CD4-positive, alpha-beta T cell (primary cell): ENCODE measurements at regions not wholly inside any gene's neighbourhood (a gene's known extent, or its start where the extent isn't known, plus 50 kb on each side); places are given as distances from the start of the nearest gene placed in this dataset.

Experiments
- ATAC-seq: fragments of 200-7000 bp; cut with Tn5 transposase; one replicate; pipeline ENCODE4 v1.10.0; 2022; ENCODE audit warnings: mild to moderate bottlenecking; ENCODE audit not compliant: poor library complexity
- CTCF ChIA-PET: fragments of 350-600 bp; sonication (Branson Sonifier 250); formaldehyde crosslinking; loops from one replicate; lab custom pipeline; 2021; ENCODE audit warnings: antibody characterized with exemption, inconsistent platforms; lab: Charles Lee
- POLR2A ChIA-PET: fragments of 350-600 bp; sonication (Branson Sonifier 250); formaldehyde crosslinking; loops from one replicate; lab custom pipeline; 2021; ENCODE audit warnings: antibody characterized with exemption, inconsistent platforms; lab: Charles Lee
- DNase-seq, 14 experiments: peaks; one replicate each; pipeline ENCODE4 v3.0.0-alpha.2; 2013 to 2020; ENCODE audit warnings: mixed read lengths in 2 of 14
- H3K27ac ChIP-seq, 2 donors: one replicate each; pipeline versions ENCODE4 v1.5.1 to v1.7.0; 2013; ENCODE audit warnings: low read length in 2 of 2, low read depth in 1 of 2, mild to moderate bottlenecking in 1 of 2
- H3K27me3 ChIP-seq, 2 experiments: 1 replicate in 1 of 2; 2 replicates in 1 of 2; pipeline versions ENCODE4 v1.6.1 to v1.7.0; 2013; ENCODE audit warnings: low read length in 2 of 2, control low read depth in 1 of 2, mild to moderate bottlenecking in 1 of 2, moderate library complexity in 1 of 2; ENCODE audit not compliant: insufficient read depth in 2 of 2, control insufficient read depth in 1 of 2
- H3K36me3 ChIP-seq: one replicate; pipeline ENCODE4 v1.6.1; 2013; ENCODE audit warnings: low read length, control low read depth; ENCODE audit not compliant: insufficient read depth
- H3K4me1 ChIP-seq: one replicate; pipeline ENCODE4 v1.6.1; 2013; ENCODE audit warnings: low read length, control low read depth; ENCODE audit not compliant: insufficient read depth
- H3K4me3 ChIP-seq: one replicate; pipeline ENCODE4 v1.5.1; 2013; ENCODE audit warnings: mild to moderate bottlenecking, low read length, moderate library complexity
- H3K9me3 ChIP-seq, 2 experiments: 1 replicate in 1 of 2; 2 replicates in 1 of 2; pipeline versions ENCODE4 v1.6.1 to v1.7.0; 2013; ENCODE audit warnings: low read length in 2 of 2, mild to moderate bottlenecking in 2 of 2, control low read depth in 1 of 2, moderate library complexity in 1 of 2; ENCODE audit not compliant: control insufficient read depth in 1 of 2, insufficient read depth in 1 of 2
- H3K27ac Mint-ChIP-seq: one replicate; pipeline ENCODE4 v1.8.0; 2020; ENCODE audit warnings: mixed read lengths
- H3K27me3 Mint-ChIP-seq: one replicate; pipeline ENCODE4 v1.8.0; 2021; ENCODE audit warnings: mixed read lengths
- H3K36me3 Mint-ChIP-seq: one replicate; pipeline ENCODE4 v1.8.0; 2021; ENCODE audit warnings: low read depth, mixed read lengths
- H3K4me1 Mint-ChIP-seq: one replicate; pipeline ENCODE4 v1.8.0; 2021; ENCODE audit warnings: low read depth, mixed read lengths
- H3K4me3 Mint-ChIP-seq: one replicate; pipeline ENCODE4 v1.8.0; 2020; ENCODE audit warnings: mild to moderate bottlenecking, mixed read lengths
- H3K9me3 Mint-ChIP-seq: one replicate; pipeline ENCODE4 v1.8.0; 2020; ENCODE audit warnings: mixed read lengths
- intact Hi-C, 2 experiments: fragments of 100-400 bp; cut with DNase I in 1 of 2; cut with micrococcal nuclease in 1 of 2; formaldehyde crosslinking; loops; one replicate each; pipeline versions ENCODE4 v1.15.1 to v1.9.0; 2023 to 2025; cut with DNase I, micrococcal nuclease
- TF ChIP-seq, protein P1 (sequence below): fragments of 200-600 bp; IDR thresholded peaks from one replicate; pipeline ENCODE4 v1.8.0; 2022; ENCODE audit warnings: antibody characterized with exemption, mild to moderate bottlenecking

DNA sequence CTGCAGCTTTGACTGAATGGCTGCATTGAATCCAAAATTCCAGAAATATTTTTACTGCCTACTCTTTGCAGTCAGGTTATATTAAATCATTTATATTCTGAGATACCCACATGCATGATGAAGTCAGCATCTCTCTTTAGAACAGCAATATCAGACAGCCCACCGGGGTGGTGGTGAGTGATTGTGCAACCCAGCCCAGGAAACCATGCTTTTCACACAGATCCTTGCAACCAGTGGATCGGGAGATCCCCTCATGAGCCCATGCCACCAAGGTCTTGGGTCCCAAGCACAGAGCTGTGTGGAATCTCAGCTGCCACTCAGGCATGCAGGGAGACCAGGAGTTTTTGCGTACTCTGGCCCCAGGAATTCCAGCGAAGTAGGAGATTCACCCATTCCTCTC lies 226.5 kb downstream of the DTWD2 start:
- intact Hi-C loops = no loop called here
- no peak overlapping the region for H3K4me3 Mint-ChIP-seq
- DNase-seq = no peak
- H3K36me3 Mint-ChIP-seq = no peaks in the 10 kb centered on the region
- CTCF ChIA-PET = no interaction called here
- no peak overlapping the region for H3K27ac ChIP-seq
- no peaks in the 10 kb centered on the region for H3K27me3 ChIP-seq
- no peaks in the 10 kb centered on the region for H3K4me1 ChIP-seq
- POLR2A ChIA-PET = no interaction called here
- no peaks in the 10 kb centered on the region for H3K27me3 Mint-ChIP-seq
- H3K9me3 Mint-ChIP-seq = no peaks in the 10 kb centered on the region
- TF ChIP-seq, protein P1, sequence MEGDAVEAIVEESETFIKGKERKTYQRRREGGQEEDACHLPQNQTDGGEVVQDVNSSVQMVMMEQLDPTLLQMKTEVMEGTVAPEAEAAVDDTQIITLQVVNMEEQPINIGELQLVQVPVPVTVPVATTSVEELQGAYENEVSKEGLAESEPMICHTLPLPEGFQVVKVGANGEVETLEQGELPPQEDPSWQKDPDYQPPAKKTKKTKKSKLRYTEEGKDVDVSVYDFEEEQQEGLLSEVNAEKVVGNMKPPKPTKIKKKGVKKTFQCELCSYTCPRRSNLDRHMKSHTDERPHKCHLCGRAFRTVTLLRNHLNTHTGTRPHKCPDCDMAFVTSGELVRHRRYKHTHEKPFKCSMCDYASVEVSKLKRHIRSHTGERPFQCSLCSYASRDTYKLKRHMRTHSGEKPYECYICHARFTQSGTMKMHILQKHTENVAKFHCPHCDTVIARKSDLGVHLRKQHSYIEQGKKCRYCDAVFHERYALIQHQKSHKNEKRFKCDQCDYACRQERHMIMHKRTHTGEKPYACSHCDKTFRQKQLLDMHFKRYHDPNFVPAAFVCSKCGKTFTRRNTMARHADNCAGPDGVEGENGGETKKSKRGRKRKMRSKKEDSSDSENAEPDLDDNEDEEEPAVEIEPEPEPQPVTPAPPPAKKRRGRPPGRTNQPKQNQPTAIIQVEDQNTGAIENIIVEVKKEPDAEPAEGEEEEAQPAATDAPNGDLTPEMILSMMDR = no peak
- H3K9me3 ChIP-seq = peaks cover 6 to 10% of the 10 kb centered on the region in 2 experiments
- H3K4me1 Mint-ChIP-seq = no peaks in the 10 kb centered on the region
- H3K36me3 ChIP-seq = no peaks in the 10 kb centered on the region
- no peak overlapping the region for H3K4me3 ChIP-seq
- no peak for ATAC-seq
- H3K27ac Mint-ChIP-seq = no peak overlapping the region

DNA sequence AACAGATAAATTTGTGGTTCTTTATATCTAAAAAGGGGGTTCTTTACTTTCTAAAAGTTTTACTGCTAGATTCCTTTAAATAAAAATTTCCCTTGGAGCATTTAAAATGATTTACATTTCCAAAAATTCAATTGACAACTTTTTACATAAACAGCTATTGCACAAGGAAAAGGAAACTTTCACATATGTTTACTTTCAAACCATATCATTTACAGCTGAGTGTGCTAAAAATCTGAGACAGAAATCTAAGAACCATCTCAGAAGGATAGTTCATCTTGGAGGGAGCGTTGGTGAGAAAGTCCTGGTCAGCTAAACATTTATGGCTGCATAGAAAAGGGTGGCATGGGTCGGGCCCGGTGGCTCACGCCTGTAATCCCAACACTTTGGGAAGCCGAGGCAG lies 235.4 kb downstream of the DTWD2 start:
- ChIA-PET POLR2A (no interaction called here), CTCF (no interaction called here)
- Mint-ChIP-seq H3K4me1 (no peaks in the 10 kb centered on the region), H3K9me3 (no peaks in the 10 kb centered on the region), H3K27ac (no peak overlapping the region), H3K4me3 (no peak overlapping the region), H3K27me3 (no peaks in the 10 kb centered on the region), H3K36me3 (no peaks in the 10 kb centered on the region)
- peaks cover 0 to 3% of the 10 kb centered on the region in 2 experiments for H3K27me3 ChIP-seq
- TF ChIP-seq, protein P1 = no peak
- no peaks in the 10 kb centered on the region for H3K4me1 ChIP-seq
- ATAC-seq = no peak
- no peak overlapping the region for H3K4me3 ChIP-seq
- DNase-seq = no peak
- no peaks in the 10 kb centered on the region for H3K9me3 ChIP-seq
- no peak overlapping the region for H3K27ac ChIP-seq
- intact Hi-C loops = no loop called here
- H3K36me3 ChIP-seq = no peaks in the 10 kb centered on the region

DNA sequence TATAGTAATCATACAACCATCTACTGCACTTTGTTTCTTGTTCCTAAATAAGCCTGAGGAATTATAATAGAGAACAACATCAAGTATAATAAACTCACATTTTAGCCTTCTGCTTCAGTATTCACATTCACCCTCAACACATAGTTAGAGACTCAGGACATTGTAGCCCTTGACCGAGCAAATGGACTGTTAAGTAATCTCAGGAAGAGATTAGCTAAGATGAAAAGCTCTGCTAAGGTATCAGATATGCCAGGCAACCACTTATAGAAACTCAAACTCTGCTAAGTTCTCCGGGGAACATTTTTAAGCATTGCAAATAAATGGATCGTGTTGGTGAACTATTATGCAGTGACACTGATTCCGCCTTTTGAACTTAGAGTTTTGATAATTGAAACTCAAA lies 252.0 kb downstream of the DTWD2 start:
- H3K4me3 Mint-ChIP-seq = no peak overlapping the region
- H3K4me1 Mint-ChIP-seq = no peaks in the 10 kb centered on the region
- no peak overlapping the region for H3K27ac Mint-ChIP-seq
- POLR2A ChIA-PET = no interaction called here
- no peaks in the 10 kb centered on the region for H3K36me3 Mint-ChIP-seq
- Histone ChIP-seq H3K4me1 (no peaks in the 10 kb centered on the region), H3K36me3 (no peaks in the 10 kb centered on the region), H3K4me3 (no peak overlapping the region), H3K27ac (no peak overlapping the region), H3K27me3 (no peaks in the 10 kb centered on the region), H3K9me3 (no peaks in the 10 kb centered on the region)
- TF ChIP-seq, protein P1 = no peak
- intact Hi-C loops = no loop called here
- DNase-seq (no peak), ATAC-seq (no peak)
- CTCF ChIA-PET = no interaction called here
- H3K27me3 Mint-ChIP-seq = no peaks in the 10 kb centered on the region
- peaks cover 16% of the 10 kb centered on the region for H3K9me3 Mint-ChIP-seq
